NCI-H526 treated with DMSO at 0.1 percent for 48 hours (cell line): ENCODE measurements at regions not wholly inside any gene's neighbourhood (a gene's known extent, or its start where the extent isn't known, plus 50 kb on each side); places are given as distances from the start of the nearest gene placed in this dataset.
A peak's percentile ranks its signal among the peaks of the same experiment; 100 is the strongest.

ENCODE experiments used
- DNase-seq: peaks from one replicate; lab custom pipeline; 2025; lab: John Stamatoyannopoulos, UW

DNA sequence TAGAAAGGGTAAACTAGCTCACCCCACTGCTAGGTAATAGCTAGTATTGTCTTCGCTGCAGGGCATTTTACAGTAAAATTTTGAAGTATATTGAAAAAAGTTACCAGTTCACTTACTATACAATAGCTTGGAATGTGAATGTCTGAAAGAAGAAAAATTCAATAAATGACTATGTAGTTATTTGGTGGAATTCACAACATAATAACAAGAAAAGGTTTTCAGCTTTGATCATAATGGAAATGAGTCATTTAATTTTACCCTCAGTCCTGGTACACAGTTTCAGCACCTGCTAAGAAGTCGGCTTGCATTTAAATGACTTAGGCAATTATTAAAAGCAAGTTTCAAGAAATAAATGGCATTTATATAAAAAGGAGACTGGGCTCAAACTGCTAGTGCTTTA, 90.4 kb downstream of the NUP35 start:
- DNase-seq, result no peak

DNA sequence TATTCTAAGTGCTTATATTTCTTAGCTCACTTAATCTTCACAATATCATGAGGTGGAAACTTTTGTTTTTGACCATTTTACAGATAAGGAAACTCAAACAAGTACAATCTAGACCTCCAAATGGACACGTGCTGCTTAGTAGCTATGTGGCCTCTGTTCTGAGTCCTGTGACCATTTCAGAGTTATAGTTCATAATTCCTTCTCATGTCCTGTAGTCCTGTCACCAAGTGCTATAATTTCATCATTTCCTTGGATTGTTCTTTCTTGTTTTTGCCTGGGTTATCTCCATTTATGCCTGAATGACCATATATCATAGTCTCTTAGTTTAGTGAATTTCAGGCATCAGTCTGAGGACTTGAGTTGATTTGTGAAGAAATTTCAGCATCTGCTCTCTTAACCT, 91.7 kb downstream of the NUP35 start:
- no peak for DNase-seq

DNA sequence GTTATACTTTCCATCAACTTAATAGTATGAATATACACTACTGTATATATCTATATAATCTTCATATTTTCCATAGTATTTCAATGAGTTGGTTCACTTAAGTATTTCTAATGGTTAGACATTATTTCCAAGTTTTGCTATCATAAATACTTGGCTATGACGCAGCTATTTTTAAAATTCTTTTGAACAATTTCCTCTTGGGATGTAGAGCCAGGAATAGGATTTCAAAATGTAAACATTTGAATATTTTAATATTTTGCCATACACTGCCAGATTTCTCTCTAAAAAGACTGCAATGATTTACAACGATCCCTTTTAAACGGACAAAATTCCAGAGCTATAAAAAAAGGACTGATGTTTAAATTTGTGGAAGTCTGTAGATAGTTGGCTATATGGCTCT, 95.6 kb downstream of the NUP35 start:
- no peak for DNase-seq

DNA sequence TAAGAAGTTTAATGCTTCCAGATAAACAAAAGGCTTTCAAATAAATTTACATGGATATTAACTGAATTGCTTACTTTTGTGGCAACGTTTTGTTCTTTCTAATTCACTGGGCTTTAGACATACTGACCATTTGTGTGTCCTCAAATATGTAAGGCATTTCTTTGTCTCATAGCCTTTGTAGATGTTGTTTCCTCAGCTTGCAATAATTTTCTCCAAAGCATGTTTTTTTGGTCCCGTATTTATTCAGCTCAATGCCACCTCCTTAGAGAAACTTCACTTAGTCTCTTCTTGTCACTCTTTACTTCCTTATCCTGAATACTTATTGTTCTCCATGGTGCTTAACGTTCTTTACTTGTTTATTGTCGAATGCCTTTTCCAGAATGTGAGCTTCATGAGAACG, 98.5 kb downstream of the NUP35 start:
- no peak for DNase-seq

DNA sequence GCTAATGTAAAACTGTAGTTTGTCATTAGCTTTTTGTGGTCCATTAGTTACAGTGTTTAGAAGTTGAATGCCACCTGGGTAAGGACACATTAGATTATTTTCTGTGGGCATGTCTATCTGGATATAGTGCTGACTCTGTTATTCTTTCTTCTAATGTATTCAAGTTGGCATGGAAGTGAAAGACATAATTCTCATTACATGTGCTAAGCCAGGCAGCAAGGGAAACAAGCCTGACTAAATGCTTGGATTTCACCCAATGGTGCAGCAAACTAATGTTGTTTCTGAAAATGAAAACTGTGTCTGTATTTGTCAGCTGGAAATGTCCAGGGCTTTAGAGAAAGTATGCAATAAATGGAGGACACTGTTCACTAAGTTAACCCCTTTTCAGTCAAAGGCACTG, 100.7 kb downstream of the NUP35 start:
- no peak for DNase-seq

DNA sequence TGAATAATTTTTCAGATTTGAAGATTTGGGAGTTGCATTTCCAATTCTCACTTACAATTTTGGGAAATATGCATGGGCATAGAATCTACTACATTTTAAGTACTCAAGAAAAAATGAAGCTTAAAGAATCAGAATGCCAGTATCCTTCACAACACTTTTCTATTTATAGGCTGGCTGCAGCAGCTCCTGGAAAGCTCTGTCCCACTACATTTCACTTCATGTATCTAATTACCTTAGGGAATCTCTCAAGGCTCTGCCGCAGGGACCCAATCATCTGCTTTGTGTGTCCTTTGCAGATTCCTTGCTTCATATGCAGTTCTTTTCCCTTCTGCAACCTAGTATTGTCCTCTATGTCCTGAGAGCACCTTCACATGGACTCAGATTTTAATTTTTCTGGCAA, 102.9 kb downstream of the NUP35 start:
- no peak for DNase-seq

DNA sequence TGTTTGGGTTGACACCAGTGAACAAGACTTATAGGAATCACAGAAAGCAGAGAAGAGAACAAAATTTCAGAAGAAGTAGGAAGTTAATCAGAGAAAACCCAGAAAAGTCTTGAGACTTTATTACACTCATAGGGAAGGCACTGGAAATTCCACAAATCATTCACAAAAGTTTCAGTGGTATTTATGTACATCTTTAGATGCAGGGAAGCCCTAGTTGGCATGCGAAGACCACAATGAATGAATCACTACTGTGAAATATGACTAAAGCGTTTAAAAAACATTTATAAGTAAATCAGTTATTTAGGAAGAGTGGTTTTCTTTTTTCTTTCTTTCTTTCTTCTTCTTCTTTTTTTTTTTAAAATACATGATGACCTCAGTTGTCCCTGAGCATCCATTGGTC, 105.1 kb downstream of the NUP35 start:
- DNase-seq, result no peak

DNA sequence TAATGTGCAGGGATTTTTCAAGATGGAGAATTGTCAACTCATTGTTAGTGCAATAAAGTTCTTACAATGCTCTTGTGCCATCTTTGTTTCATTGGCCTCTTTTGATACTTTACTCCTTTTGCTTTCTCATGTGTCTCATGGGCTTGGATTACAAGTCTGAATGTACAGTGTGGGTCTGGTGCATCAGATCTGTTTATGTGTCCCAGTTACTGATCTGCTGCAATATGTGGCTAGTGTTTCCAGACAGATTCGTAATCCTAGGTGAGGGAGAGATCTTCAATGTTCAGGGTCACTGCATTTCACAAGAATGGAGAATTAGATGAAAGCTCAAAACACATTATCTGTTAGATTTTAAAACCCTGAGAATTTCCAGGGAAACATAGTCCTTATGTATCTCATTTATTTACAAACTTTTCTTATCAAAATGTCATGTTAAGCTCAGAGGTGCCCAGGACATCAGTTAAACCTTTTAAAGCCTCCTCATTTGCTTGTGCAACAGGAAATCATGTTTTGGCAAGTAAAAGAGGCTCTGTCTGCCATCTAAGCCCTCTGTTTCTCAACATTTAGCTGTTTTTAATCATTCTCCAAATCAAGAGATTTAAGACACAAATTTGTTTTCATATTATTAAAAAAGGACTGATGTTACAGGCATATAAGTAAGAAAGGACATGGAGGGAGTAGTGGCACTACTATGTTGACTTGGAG, 108.1 kb downstream of the NUP35 start:
- no peak for DNase-seq

DNA sequence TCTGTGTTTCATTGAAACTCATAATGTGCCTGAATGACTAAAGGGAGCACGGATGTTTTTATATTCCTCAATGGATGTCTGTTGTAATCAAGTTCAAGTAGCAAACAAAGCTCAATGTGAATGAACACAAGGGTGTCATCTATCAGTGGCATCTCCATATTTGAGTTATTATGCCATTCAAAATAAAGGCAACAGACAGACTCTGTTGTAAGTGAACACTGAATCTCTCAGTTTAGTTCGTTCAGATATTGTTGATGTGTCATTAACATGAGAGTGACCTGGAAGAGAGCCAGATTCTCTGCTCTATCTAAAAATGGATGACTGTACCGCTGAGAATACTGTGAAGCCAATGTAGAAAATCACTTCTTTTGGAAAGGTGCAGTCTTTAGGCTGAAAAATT, 118.7 kb downstream of the NUP35 start:
- no peak for DNase-seq

DNA sequence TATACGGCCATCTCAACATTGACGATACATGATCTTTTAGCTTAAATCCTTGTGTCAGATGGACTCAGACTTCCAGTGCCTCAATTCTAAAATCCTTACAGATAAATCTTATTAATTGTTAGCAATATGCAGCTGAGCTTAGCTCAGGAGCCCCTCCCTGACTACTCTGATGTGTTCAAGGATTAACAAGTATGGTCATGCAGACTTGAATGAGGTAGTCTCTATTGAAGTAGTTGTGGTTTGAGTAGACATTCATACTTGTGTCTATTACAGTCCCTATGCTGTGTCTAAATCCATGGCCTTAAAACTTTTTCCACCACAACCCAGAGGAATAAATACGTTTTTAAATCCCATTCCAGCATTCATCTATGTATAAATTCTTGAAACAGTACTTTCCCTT, 119.5 kb downstream of the NUP35 start:
- no peak for DNase-seq

DNA sequence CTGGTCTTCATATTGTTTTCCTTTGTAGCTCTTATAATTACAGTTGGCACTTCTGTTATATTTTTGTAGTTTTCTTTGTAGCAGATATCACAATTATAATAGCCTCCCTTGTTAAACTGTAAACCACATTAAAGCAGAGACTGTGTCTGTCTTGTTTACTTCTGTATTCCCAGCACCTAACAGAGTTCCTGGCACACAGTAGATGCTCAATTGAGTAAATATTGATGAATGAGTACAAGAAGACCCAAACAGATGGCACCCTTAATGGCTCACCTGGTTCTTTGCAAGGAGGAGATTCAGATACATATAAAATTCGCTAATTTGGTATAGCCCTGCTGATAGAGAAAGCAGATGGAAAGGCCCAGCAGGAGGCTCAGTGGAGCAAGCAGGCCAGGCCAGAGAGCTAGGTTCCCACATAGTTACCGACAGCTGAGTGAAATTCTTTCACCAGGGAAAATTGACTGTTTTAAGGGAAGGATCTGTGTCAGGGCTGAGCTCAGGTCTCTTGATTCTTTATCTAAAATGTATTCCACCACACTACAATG, 120.1 kb downstream of the NUP35 start:
- DNase-seq, result no peak

DNA sequence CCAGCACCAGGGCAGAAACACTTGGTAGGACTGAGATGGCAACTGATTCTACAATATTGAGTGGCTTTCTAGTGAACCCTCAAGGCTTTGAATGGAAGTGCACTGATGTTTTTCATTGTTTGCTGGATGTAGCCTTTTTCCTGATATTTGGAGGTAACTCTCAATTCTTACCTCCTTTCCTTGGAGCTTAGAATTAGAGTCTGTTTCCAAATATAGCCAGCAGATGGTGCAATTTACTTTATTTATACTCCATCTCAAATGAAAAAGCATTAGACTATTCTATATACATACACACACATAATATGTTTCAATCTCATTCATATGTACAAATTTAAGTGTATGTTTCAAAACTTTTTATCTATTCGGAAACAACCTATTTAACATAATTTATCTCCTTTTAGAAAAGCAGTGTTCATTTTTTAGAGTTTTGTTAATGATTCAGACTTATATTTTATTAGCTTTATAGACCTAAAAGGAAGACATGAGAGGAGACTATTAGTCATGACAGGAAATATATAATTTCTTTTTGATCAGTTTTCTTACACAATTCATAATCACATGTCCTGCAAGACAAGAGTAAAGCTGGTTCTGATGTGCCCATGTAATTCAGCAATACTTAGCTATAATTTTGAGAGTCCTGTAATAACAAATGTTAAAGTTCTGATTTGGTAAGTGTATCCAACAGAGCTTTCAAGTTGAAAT, 124.8 kb downstream of the NUP35 start:
- DNase-seq, result peak; percentile 44

DNA sequence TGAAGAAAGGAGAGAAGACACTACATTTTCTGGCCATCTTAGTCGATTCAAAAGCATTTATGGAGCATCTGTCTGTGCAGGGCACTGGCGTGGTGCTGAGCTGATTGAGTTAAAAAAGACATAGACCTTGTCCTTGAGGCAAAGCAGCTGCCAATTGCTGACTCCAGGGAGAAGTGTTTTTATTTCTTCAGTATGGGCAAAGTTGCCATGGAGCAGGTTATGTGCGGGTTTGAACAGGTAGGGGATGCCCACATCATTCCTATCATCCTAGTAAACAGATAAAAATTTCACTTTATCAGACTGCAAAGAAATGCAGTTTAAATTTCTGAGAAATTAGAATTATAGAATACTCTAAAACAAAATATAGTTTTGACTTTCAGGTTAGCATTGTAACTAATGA, 125.8 kb downstream of the NUP35 start:
- DNase-seq, result no peak

DNA sequence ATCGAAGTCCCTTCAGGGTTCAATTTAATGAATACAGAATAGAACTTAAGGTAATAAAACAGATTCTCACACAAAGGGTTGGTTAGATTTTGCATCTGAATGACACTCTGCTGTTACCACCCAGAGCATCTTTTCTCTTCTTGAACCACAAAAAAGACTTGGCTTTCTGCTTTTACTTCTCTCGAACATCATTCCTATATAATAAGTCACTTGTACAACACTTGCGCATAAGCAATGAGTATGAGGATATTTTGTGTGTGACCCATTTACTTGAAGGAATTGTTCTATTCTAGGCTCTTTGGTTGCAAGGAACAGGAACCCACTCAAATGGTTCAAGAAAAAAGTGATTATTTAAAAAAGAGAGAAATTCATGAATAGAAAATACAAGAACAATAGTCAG, 126.2 kb downstream of the NUP35 start:
- DNase-seq, result no peak

DNA sequence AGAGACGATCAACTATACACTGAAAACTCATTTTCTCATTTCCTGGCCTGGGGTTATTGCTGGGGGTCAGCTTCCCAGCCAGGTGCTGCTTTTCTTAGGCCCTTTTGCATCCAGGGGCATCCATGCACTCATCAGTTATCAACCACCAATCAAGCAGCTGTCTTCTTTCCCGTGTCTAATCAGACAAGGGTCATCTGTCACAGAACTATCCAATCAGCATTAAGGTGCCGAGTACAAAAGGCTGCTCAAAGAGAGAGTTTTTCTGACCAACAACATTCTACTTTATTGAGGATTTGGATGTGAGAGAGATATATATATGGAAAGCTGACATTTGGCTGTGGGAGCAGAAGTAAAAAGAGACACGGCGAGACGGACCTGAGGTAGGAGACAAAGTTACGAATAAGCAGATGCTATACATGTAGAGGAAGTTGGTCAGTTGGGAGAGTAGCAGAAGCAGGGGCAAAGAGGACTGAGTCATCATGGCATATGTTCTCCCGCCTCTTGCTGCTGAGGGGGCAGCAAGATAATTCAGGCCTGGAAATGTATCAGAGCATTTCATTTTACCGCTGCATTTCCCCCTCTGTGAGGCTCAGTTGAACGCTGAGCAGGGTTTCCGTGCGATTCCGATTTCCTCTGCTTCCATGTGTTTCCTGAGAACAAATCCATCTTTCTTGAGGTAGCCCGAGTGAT, 129.3 kb downstream of the NUP35 start:
- no peak for DNase-seq

DNA sequence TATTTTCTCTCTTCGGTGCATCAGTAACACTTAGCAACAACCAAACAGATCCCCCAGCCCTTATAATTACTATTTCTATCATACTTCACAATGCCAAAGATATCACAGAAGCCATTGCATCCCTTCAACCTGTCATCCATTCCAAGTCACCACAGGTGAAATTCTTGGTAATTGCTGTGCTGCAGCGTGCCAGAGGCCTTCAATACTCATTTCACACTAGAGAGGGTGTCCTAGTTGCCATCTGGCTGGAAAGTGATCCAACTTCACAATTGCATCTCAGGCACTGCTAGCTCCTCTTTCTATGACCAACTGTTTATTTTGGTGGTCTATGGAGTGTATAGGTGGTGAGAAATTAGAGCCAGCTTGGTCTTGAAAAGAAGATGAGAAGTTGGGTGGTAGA, 131.2 kb downstream of the NUP35 start:
- no peak for DNase-seq

DNA sequence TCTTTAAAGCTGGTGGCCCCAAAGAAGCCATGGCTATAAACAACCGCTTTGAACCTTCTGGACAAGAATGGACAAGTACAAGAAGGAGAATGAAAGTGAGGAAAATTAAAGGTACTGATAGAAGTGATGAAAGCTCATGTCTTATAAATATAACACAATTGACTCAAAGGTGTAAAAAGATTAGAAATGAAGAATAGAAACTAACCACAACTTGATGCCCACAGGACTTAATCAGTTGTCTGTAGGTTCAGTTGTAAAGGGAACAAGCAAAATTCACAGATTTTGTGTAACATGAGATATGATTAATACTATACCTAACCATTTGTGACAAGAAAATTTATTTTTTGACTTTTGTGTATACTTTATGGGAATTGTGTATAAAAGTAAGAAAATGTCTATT, 135.7 kb downstream of the NUP35 start:
- DNase-seq, result no peak

DNA sequence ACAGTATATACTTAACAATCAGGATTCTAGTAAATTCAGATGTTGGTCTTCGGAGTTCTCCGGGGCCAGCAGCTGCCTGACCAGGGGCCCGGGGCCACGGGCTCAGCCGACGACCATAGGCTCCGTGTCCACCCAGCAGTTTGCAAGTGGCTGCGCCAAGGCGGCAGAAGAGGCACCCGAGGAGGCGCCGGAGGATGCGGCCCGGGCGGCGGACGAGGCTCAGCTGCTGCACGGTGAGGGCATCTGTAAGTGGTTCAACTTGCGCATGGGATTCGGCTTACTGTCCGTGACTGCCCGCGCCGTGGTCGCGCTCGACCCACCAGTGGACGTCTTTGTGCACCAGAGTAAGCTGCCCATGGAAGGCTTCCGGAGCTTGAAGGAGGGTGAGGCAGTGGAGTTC, 136.3 kb downstream of the NUP35 start:
- DNase-seq, result no peak

DNA sequence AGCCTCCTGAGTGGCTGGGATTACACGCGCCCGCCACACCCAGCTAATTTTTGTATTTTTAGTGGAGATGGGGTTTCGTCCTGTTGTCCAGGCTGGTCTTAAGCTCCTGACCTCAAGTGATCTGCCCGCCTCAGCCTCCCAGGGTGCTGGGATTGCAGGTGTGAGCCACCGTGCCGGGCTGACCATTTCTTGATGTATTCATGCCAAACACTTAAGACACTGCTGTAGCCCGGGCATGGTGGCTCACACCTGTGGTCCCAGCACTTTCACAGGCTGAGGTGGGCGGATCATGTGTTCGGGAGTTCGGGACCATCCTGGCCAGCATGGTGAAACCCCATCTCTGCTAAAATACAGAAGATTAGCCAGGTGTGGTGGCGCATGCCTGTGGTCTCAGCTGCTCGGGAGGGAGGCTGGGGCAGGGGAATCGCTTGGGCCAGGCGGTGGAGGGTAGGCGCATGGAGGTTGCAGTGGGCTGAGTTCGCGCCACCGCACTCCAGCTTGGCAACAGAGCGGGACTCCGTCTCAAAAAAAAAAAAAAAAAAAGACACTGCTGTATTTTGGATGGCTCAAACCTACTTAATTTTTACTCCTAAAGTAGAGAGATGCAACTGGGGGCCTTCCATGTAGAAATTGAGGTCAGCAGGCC, 140.8 kb downstream of the NUP35 start:
- DNase-seq, result no peak

DNA sequence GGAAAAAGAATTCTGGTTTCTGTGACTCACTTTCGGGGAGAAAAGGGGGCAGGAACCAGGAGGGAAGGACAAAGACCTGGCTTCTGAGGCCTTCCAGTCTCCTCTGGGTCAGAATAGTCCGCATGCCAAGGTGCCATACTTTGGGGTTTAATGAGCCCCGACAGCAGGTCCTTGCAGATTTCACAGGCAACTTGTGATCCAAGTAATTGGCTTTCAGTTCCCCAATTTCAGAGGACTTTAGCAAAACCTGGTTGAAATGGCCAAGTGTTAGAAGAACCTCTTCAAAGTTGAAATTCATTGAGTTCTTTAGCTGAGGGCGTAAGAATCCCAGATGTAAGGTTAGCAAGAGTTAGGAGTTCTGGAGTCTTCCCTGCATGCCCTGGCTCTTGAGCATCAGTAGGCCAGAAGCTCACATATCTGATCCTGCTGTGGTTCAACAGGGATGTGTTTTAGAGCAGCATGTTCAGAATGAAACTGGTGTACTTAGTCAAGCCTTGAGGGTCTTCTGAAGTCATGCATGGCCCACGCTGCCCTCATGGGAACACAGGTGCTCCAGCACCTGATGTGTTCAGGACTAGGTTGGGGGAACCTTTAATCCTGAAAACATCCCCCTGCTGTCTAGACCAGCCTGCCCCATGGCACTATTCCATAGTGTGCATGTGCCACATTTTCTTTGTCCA, 143.0 kb downstream of the NUP35 start:
- no peak for DNase-seq

DNA sequence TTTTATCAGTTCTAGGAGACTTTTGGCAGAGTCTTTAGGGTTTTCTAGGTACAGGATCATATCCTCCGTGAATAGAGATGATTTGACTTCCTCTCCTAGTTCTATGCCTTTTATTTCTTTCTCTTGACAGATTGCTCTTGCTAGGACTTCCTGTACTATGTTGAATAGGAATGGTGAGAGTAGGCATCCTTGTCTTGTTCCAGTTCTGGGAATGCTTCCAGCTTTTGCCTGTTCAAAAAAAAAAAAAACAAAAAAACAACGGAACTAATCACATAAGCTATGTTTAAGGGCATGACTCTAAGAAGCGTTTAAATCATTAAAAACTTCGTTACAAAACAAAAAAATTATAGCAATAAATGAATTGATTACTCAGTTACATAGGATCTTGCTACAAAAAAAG, 145.7 kb downstream of the NUP35 start:
- DNase-seq, result no peak

DNA sequence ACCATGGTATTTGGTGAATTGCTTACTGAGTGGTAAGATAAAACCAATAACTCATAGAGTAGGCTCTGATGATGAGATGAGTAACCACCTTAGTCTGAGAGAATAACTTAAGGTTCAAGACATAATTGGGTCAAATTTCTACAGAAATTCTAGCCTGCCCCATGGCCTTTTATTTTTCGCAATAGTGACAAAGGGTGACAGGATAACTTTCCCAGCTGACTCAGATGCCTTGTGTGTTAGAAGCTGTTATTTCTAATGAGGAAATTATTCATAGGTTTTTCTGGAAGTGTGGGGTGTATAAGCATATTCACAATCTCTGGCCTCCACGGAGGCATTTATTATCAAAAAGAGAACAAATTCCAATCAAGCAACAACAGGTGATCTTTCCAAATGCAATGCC, 159.0 kb downstream of the NUP35 start:
- no peak for DNase-seq
